ENCODE measurements at regions not wholly inside any gene's neighbourhood (a gene's known extent, or its start where the extent isn't known, plus 50 kb on each side); places are given as distances from the start of the nearest gene placed in this dataset.

DNA sequence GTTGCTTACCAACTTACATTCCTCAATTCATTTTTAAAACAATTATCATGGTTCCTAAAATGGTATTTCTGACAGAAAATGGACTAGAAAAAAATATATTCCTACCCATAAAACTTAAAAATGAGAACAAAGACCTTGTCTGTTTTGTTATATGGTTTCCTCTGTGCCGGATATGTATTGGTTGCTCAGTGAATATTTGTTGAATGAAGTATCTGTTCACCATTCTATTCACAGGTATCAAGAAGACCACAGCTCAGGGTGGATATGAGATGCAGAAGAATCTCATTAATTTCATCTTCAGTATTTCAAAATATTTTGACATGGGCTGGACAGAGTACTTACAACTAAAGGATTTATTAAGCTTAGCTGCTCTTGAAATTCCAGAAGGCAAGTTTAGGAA, 58.1 kb downstream of the TUSC7 start:
- no peak for DNase-seq

DNA sequence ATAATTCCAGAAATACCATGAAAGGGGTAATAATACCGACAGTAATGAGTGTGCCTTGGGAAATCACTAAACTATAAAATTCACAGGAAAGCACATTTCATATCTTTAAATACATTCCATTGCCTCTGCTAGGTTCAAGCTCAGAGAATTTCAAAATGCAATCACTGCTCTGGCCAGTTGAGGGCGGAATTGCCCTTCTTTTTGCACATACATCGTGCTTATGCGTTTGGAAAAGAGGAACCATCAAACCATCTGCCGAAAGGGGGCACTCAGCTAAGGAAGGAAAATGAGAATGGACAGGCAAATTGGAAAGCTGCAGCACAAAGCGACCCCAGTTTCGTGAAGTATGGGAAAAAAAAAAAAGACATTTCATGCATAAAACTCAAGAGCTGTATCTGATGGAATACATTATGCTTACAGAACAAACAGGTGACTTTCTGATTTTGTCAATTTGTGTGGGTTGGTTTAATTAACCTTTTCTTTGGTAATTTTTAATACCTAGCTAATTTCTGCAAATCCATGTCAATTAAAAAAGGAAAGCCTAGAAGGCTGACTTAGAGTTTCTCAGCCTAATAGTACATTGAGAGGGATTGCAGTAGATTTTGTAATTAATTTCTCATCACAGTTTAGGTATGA, 61.4 kb downstream of the TUSC7 start:
- peak; percentile 50 for DNase-seq

DNA sequence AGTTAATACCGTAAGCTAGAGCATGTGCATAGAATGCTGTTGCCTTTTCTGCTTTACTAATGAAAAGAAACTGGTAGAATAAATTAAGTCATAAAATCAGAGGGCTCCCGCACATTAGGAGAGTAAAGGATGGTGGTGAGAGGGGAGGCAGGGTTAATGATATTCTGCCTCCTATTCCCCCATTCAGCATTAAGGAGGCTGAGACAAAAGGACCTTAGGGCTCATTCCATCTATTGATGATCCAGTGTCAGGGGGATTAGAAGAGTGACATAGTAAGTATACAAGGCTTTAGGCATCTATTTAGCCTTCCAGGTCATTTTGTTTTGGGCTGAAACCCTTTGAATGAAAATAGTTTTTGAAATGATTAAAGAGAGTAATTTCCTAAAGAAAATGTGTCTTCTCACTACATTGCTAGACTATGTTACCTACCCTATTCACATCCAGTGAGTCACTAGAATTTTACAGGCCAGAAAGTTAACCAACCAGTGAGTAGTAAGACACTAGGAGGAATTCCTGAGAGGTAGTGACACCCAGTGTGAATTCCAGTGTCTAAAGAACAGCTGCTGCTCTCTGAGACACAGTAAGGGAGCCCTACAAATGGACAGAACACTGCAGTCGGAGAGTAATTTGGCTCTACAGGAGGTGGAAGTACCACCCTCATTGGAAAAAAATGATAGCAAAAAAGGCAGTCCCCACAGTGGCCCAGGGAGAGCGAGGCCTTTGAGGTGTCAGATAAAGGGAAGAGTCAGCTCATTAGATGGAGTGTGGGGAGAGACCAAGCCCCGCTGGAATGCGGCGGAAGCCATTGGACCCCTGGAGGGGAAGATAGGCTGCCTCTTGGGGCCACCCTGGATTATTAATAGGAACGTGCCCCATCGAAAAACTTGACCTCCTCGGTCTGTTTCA, 67.6 kb downstream of the TUSC7 start:
- no peak for DNase-seq

DNA sequence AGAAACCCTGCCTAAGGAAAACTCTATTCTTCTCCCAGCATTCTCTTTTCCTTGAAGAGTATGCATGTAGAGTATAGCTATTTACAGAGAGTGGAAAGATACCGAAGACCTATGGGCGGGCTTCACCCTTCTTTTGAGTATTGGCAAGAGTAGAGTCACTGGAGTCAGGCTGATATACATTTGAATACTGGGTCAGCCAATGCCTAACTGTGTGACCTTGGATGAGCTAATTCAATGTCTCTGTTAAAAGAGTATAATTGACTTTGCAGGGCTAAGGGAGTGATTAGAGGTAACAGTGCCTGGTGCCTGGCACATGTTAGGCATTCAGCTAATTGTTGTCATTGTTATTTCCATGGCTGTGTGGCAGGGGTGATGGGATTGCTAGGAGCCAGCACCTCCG, 75.6 kb downstream of the TUSC7 start:
- no peak for DNase-seq

DNA sequence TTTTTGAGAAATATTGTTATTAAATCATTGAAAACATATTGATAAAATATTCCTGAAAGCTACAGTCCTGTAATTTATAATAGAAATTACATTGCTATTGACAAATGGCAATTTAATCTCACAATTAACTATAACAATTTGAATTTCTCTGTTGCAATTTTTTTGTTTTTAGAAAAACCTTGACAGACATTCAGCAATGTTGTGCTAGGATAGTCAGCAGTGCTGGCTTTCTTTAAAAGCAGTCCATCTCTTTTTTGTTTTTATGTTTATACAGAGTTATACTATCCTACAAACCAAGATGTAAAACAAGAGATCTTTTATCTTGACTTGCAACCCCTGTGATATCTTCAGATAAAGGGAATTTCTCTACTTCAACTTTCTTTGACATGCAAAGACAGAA, 93.1 kb downstream of the TUSC7 start:
- no peak for DNase-seq

DNA sequence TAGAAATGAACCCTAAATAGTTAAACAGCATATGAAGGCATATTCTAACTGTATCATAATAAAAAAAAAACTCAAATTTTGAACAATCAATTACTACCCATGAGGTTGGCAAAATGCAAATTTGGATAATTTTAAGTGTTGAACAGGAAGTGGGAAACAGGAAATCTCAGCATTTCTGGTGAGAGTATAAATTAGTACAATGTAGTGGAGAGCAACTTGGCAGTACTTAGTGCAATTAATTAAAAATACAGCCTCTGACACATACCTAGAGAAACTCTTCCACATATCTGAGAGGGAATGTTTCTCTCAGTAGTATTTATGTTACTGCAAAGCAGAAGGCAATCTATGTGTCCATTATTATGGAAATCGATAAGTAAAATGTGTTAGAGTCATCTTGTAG, 96.8 kb downstream of the TUSC7 start:
- no peak for DNase-seq

DNA sequence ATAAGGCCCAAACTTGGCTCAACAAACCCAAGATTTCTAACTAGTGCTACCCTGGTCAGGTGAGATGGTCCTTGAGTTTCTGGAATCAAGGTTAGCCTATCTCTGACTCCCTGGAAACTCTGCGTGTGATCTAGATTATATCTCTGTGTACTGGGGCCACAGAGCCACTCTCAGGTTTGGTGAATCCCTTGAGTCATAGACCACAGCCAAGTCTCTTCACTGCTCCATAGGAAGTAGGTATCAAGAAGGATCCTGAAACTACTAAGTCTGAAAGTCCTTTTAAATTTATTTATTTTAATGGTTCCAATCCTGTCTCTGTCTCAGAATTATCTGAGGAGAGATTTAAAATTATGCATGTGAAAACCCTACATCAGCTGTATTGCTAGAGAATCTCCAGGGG, 99.1 kb downstream of the TUSC7 start:
- no peak for DNase-seq

DNA sequence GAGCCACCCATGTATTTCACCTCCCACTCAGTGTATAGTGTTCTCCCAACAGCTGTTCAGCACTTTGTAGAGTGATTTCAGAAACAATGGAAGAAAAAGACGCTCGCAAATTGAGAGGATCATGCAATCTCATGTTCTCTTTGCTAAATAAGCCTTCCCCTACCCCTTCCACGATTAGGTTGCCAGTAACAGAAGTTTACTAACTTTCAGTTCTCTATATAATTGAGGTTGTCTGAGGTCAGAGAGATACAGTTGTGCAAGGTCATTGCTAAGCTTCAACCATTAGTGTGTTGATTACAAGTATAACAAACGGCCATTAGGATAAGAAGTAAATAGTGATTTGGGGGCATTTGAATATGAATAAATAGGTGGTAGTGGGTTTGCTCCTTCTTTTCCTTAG, 99.6 kb downstream of the TUSC7 start:
- DNase-seq: no peak

DNA sequence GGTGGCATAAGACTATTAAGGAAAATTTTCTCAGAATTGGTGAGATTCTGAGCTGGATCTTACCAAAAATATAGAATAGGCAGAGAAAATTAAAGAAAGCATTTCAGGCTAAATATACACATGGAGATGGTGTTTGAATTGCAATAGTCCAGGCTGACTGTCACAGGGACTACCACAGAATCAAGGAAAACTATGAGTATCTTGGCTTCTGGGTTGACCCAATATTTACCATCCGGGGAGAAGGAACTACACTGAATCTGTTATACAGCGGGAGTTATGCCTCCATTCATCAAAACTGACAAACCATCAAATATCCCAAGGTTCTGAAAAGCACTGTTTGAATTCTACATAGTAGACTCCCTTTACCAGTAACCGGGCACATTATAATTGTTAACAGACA, 102.2 kb downstream of the TUSC7 start:
- no peak for DNase-seq

DNA sequence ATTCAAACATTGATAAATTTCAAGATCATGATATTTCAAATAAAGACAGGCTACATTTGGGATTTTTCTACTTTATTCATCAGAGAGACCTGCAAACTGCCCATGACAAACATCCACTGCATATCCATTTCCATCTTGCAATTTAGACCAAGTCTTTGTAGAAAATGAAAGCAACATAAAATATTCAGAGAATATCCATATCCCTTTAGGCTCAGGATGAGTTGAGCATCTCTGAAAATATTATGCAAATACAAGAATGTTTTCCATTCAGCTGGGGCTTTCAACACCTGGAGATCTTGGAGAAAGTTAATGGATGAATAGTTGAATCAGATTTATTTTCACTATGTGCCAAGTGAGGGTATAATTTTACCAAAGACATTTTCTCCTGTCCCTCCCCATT, 103.4 kb downstream of the TUSC7 start:
- DNase-seq: no peak

DNA sequence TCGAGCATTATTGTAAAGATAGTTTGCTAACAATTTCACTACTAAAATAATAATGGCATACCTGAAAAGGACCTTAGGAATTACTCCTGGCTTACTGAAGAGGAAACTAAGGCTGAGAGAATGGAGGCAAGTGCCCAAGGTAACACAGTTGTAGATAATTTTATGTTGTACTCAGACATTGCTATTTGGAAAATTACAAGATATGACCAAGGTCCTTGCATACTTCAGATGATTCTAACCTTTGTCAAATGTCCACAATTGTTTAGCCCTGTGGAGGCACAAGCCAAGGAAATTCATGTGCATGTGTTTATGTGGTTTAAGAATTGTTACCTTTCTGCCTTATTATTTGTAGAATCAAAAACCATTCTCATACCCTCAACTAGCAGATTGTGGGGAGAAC, 105.7 kb downstream of the TUSC7 start:
- DNase-seq: no peak

DNA sequence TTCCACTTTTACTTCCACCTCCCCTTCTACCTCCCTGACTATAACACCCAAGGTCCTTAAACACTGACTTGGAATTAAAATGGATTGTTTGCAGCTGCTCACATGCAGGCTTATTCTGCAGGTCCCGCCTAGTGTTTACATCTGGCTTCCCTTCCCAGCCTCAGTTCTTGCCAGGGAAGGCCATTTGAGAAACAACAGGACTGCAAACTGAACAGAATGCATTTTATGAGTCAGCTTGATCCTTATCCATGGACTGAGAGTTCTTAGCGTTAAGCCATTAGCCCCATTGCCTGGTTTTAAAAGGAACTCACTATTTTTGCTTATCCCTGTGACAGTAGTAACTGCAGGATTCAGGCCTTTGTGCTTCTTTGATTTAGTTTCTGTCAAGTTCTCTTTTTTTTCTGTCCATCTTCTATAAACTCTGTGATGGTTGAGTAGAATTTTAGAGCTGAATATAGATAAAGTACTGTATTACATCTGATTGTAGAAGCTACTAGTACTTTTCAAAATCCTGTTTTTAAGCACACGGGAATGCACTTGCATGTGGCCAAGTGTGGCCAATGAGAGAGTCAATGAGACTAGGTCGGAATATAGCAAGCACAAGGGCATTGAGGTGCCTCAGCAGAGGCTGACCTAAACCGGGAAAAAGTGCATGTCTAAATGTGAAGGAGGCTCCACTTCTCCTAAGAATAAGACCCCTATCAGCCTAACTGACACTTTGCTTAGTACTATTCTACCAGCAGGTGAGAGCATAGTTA, 106.4 kb downstream of the TUSC7 start:
- DNase-seq: no peak

DNA sequence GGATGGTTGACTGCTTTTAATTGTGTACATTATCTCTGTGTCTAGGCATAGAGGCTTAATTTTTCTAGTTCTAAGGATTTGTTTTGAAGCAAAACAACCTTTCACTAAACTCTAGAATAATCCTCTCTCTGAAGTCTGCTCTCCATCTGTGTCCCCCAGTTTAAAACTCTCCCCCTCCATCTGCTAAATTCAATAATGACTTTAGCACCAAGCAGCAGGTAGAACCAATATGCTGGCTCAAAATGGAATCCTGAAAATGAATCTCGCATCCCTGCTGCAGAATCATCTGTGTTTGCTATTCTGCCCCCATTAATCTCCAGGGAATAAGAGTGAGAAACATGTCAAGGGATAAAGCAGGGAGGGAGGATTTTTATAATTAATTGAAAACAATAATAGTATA, 111.8 kb downstream of the TUSC7 start:
- DNase-seq: no peak

DNA sequence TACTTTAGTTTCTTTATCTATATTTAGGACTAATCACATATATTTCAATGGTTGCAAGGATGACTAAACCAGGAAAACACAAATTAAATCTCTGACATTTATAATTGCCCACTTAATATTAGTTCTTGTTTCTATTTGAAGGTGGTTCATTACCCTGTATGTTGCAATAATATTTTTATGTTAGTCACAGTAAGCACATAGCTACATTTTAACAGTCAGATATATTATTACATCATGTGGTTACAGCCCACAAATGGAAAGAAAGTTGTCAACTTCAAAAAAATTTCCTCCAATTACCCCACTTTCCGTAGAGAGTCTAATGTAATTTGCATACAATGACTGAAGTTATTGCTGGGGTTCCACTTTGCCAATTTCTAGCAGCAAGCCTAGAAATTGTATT, 114.6 kb downstream of the TUSC7 start:
- no peak for DNase-seq

DNA sequence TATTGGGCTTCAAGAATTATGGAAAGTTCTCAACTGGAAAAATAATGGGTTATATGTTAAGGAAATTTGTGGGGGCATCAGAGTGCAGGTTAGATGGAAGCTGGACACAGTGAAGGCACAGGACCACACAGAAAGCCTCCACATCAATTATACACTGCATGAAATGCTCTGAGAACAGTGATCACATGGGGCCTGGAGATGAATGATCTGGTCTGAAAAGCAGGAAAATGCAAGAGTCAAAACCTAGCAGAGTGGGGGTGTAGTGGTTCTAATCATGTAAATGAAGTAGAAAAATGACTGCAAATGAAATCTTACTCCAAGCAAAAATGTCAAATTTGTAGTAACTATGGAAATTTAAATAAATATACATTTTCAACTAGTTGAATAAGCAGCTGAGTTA, 123.6 kb downstream of the TUSC7 start:
- DNase-seq: no peak

DNA sequence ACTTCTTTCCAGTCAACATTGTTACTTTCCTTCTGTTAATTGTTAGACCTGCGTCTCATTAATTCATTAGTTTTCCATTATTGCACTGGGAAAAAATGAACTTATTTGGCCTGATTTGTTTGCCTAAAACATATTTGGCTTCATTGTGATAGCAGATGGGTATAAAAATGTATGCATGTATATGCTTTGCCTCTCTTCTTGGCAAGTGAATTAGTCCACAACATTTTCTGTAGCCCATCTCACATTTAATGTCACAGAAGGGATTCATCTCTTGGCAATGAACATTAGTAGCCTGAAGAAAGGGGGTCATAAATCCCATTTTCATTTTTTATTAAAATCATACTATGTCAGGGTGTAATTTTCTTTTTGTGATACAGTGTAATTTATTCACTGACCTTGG, 125.2 kb downstream of the TUSC7 start:
- no peak for DNase-seq

DNA sequence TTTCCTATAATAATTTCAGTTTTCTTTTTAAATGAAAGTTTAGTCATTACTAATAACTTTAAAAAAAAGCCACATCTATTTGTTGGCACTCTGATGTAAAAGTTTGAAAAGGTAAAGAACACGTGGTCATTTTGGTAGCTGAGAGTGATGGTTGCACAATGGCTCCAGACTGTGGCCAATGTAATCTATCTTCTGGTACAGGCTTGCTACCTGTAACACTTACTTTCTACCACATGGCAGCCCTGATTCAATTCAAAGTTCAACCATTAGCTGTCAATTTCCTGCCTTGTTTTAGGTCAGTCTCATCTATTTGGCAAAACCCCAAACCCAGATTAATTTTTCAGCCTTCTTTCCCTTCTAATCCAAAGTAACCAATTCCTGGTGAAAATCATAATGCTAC, 126.1 kb downstream of the TUSC7 start:
- no peak for DNase-seq

DNA sequence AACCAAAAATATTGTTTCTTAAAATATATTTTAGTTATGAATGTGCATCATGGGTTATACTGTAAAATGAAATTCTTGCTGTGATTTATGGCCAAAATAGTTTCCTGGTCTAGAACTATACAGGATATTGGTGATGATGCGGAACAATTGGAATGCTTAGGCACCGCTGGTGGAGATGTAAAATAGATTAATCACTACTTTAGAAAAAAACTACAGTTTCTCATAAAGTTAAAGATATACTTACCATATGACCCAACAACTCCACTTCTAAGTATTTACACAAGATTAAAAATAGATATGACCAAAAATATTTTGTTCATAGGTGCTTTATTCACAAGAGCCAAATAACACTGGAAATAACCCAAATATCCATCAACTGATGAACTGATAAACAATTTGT, 126.7 kb downstream of the TUSC7 start:
- DNase-seq: no peak

DNA sequence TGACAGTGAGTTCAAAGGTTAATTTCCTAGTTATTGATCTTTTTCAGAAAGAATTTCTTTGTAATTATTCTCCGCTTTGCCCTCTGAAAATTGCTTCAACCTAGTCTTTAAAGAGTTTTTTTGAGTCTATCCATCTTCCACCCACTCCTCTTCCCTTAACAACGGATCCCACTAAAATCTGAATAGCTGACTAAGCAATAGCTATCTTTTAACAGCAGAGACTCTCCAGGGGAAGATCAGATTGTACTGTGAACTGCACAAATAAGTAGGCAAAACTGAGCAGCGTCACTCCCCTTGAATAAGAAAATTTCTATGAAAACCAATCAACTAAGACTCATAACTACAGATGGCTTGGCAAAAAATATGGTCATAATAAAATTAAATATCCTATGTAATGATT, 127.9 kb downstream of the TUSC7 start:
- no peak for DNase-seq

DNA sequence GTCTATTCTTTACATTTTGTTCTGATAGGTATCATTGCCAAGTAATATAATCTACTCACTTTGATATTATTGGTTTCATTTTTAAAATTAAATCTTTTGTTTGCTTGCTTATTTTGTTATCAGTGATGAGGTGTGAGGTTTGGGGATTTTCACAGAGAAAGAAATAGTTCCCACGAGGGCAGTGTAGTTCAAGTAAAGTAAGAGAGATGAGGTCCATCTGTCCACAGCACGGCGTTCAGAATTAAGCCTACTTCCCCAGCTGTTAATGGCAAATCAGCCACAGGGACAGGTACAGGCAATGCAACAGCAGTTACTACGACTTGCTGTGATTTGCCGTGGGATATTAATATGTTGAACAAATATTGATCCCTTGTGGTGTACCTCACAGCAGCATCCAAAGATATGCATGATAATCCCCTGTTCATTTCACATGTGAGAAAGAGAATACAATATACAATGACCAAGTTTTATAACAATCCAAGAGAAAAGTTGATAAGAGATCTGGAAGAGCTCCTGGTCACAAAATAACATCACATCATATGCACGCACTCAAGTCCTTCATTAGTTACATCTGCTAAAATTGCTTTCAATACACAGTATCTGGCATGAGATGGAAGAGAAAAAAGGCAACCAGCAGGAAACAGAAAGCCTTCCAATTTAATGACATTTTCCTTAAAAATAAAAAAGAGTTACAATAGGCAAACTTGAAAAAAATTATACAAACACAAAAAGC, 131.6 kb downstream of the TUSC7 start:
- no peak for DNase-seq

DNA sequence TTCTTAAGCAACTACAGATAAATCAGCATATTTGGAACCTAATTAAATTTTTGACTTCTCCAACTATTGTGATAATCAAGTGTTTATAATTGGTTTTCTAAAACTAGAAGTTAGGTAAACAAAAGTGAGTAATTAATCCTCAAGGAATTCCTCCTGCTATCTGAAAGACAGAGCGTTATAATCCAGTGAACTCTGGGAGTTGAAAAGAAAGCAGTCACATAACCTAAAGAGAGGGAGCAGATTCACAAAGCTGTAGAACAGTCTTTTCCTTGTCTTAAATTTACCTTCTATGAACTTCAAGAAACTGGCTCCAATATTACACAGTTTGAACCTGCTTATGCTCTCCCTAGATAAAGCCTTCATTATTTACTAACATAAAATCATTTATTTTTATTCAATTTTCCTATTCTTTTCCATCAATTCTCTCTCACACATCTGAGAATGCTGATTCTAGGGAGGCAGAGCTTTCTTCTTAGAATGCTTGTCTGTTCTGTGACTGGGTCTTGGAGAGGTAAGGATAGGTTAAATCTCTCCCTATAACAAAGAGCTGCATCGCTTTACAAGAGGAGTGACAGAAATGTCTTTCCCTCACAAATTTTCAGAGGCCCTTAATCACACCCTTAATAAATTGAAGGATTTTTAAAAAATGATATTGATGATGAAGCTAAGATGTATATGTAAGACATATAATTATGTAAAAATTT, 132.8 kb downstream of the TUSC7 start:
- no peak for DNase-seq

DNA sequence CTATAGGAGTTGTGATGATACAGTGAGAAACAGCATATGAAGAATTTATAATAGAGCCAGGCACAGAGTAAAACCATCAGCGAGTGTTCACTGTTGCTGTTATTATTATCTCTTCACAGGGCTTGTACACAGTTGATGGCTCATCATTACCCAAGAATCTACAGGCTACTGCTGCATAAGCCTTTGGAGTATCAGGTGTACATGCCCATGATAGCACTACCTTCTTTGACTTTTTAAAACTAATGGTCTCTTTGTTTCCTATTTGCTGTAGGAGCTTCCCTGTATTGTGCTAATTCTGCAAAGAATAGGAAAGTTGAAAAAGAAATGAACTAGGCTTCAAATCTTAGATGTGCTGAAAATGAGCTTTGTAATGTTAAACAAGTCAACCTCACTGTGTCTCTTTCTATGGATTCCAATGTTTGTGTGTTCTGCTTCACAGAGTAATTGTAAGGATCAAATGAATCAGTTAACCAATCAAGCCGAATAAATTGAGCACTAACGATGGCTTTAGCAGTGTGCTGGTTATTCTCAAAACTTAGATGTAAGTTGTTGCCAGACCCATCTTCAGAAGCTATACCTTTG, 138.8 kb downstream of the TUSC7 start:
- DNase-seq: no peak

Data from KG1 (cell line).